ENCODE measurements at regions not wholly inside any gene's neighbourhood (a gene's known extent, or its start where the extent isn't known, plus 50 kb on each side); places are given as distances from the start of the nearest gene placed in this dataset.
A peak's percentile ranks its signal among the peaks of the same experiment; 100 is the strongest.

- DNase-seq (ENCODE audit: low read depth), result no peak
Observed at GRCh38 chr2:22897428-22897827, 487.6 kb upstream of the KLHL29 start.

- DNase-seq (ENCODE audit: low read depth), result no peak
Observed at GRCh38 chr2:22900674-22901073, 484.3 kb upstream of the KLHL29 start.

GRCh38 chr2:22901471-22902179, 483.4 kb upstream of the KLHL29 start:
- DNase-seq (ENCODE audit: low read depth), result no peak

GRCh38 chr2:22902180-22902550, 482.8 kb upstream of the KLHL29 start:
- no peak for DNase-seq (ENCODE audit: low read depth)

- no peak for DNase-seq (ENCODE audit: low read depth)
Observed at GRCh38 chr2:22902662-22903165, 482.3 kb upstream of the KLHL29 start.

GRCh38 chr2:22903616-22904015, 481.4 kb upstream of the KLHL29 start:
- no peak for DNase-seq (ENCODE audit: low read depth)

- peak; percentile 1 for DNase-seq (ENCODE audit: low read depth)
Observed at GRCh38 chr2:22904126-22904684, 480.8 kb upstream of the KLHL29 start.

- DNase-seq (ENCODE audit: low read depth), result no peak
Observed at GRCh38 chr2:22907330-22907729, 477.6 kb upstream of the KLHL29 start.

GRCh38 chr2:22912398-22912797, 472.6 kb upstream of the KLHL29 start:
- no peak for DNase-seq (ENCODE audit: low read depth)

GRCh38 chr2:22929998-22930397, 455.0 kb upstream of the KLHL29 start:
- no peak for DNase-seq (ENCODE audit: low read depth)

GRCh38 chr2:22930781-22931180, 454.2 kb upstream of the KLHL29 start:
- no peak for DNase-seq (ENCODE audit: low read depth)

GRCh38 chr2:22932288-22932687, 452.7 kb upstream of the KLHL29 start:
- DNase-seq (ENCODE audit: low read depth), result no peak

GRCh38 chr2:22934747-22935146, 450.2 kb upstream of the KLHL29 start:
- DNase-seq (ENCODE audit: low read depth), result no peak

- no peak for DNase-seq (ENCODE audit: low read depth)
Observed at GRCh38 chr2:22942441-22942840, 442.5 kb upstream of the KLHL29 start.

GRCh38 chr2:22944143-22944542, 440.8 kb upstream of the KLHL29 start:
- no peak for DNase-seq (ENCODE audit: low read depth)

- DNase-seq (ENCODE audit: low read depth), result no peak
Observed at GRCh38 chr2:22946553-22946952, 438.4 kb upstream of the KLHL29 start.

GRCh38 chr2:22947741-22948140, 437.2 kb upstream of the KLHL29 start:
- DNase-seq (ENCODE audit: low read depth), result no peak

GRCh38 chr2:22950431-22950830, 434.5 kb upstream of the KLHL29 start:
- no peak for DNase-seq (ENCODE audit: low read depth)

GRCh38 chr2:22952656-22953225, 432.2 kb upstream of the KLHL29 start:
- no peak for DNase-seq (ENCODE audit: low read depth)

GRCh38 chr2:22957446-22957845, 427.5 kb upstream of the KLHL29 start:
- DNase-seq (ENCODE audit: low read depth), result no peak

- DNase-seq (ENCODE audit: low read depth), result no peak
Observed at GRCh38 chr2:22958308-22958707, 426.7 kb upstream of the KLHL29 start.

- no peak for DNase-seq (ENCODE audit: low read depth)
Observed at GRCh38 chr2:22967756-22968155, 417.2 kb upstream of the KLHL29 start.

GRCh38 chr2:22970284-22970975, 414.5 kb upstream of the KLHL29 start:
- DNase-seq (ENCODE audit: low read depth), result no peak
